ENCODE measurements at regions not wholly inside any gene's neighbourhood (a gene's known extent, or its start where the extent isn't known, plus 50 kb on each side); places are given as distances from the start of the nearest gene placed in this dataset.
"Not testable (repeated sequence)": the region's sequence is repeated elsewhere in the genome, so short reads cannot be mapped to it uniquely, and the experiment has no call there.

GRCh38 chr3:87949189-87949878 lies 109.5 kb downstream of the CGGBP1 start:
- no peak overlapping the region for H3K27ac ChIP-seq (ENCODE audit: insufficient read depth, low read depth, low read length)
- no peak for TF ChIP-seq JUN (IDR thresholded peaks at IDR 0.05; ENCODE audit: borderline replicate concordance, insufficient read depth, insufficient read length, low read depth)
- no peak for TF ChIP-seq GATA2 (IDR thresholded peaks at IDR 0.05; ENCODE audit: insufficient read depth, insufficient read length, low read depth, low read length)
- no peak for TF ChIP-seq FOS (IDR thresholded peaks at IDR 0.05; ENCODE audit: borderline replicate concordance, insufficient read depth, low read length)
- no peak for TF ChIP-seq POLR2A (IDR thresholded peaks at IDR 0.05; ENCODE audit: low read depth, low read length)
- TF ChIP-seq MAX (IDR thresholded peaks at IDR 0.05; ENCODE audit: insufficient read depth, insufficient read length), result no peak
- no peak for TF ChIP-seq MYC (IDR thresholded peaks at IDR 0.05; ENCODE audit: low read depth, low read length)
- no peak for TF ChIP-seq CTCF (IDR thresholded peaks at IDR 0.05; ENCODE audit: extremely low read depth in 1 of 2, insufficient read depth in 1 of 2, low read depth in 1 of 2, low read length in 2 of 2)
- no peak for TF ChIP-seq EZH2 (IDR thresholded peaks at IDR 0.05; ENCODE audit: borderline replicate concordance, low read depth, low read length, severe bottlenecking)
- TF ChIP-seq POLR2AphosphoS5 (IDR thresholded peaks at IDR 0.05; ENCODE audit: insufficient read depth, low read depth, low read length), result no peak
- no peak for DNase-seq (ENCODE audit: low read depth, low spot score)
- no peaks in the 10 kb centered on the region for H3K9me3 ChIP-seq (replicated peaks; ENCODE audit: control insufficient read depth, insufficient read depth, low read length)
- H4K20me1 ChIP-seq (replicated peaks; ENCODE audit: control insufficient read depth, extremely low read depth, insufficient read depth, low read length), result no peaks in the 10 kb centered on the region
- FAIRE-seq, result no peak
- no peak overlapping the region for H3K4me3 ChIP-seq (replicated peaks in 1 of 3; ENCODE audit: insufficient read depth in 1 of 3, low read depth in 1 of 3, low read length in 3 of 3)
- H3K4me2 ChIP-seq (ENCODE audit: insufficient read depth, low read length), result no peak overlapping the region
- ChIA-PET CTCF (interaction anchor here (0.6 to 1.2 kb wide), 2 partner anchors 21 to 164 kb away, joined by 3 read pairs; no protein-coding TSS in a partner anchor), POLR2A (no interaction called here)
- dilution Hi-C loops (cut with MboI; ENCODE audit: extremely low pct_ligation_motif_present, low sequenced_read_pairs) (no loop called here), intact Hi-C loops (cut with micrococcal nuclease) (no loop called here)
- H3K4me1 ChIP-seq (ENCODE audit: control insufficient read depth, extremely low read depth, insufficient read depth, low read length), result no peaks in the 10 kb centered on the region
- no peaks in the 10 kb centered on the region for H3K36me3 ChIP-seq (ENCODE audit: control insufficient read depth in 2 of 2, extremely low read depth in 1 of 2, insufficient read depth in 2 of 2, low read length in 2 of 2)
- H3K79me2 ChIP-seq (ENCODE audit: control insufficient read depth, insufficient read depth, low read length), result no peaks in the 10 kb centered on the region
- H3K27me3 ChIP-seq (ENCODE audit: control insufficient read depth in 2 of 2, insufficient read depth in 2 of 2, low read length in 2 of 2), result no peaks in the 10 kb centered on the region
- no peaks in the 10 kb centered on the region for H3K9me1 ChIP-seq (replicated peaks; ENCODE audit: control insufficient read depth, extremely low read depth, insufficient read depth, low read length)
- no peak overlapping the region for H2AFZ ChIP-seq (ENCODE audit: low read depth, low read length)
- no TSS peak for BruUV-seq (replicated peaks)
- H3K9ac ChIP-seq (replicated peaks; ENCODE audit: extremely low read depth, insufficient read depth, low read length), result no peak overlapping the region

DNA sequence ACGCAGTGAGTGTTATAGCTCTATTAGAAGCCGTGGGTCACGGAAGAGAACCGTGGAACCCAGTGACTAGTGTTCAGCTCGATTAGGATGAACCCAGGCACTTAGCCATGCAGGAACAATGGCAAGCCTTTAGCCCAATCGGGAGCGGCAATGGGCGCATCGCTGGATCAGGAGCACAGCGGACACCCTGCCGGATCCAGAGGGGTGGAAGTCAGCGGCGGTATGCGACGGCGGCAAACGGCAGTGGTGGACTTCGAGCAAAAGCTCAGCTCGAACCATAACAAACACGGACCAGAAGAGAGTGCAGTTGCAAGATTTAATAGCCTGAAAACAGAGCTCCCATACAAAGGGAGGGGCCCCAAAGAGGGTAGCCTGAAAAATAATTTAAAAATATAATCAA lies 112.8 kb downstream of the CGGBP1 start:
- H3K27me3 ChIP-seq (ENCODE audit: control insufficient read depth in 2 of 2, insufficient read depth in 2 of 2, low read length in 2 of 2); FAIRE-seq; H3K4me2 ChIP-seq (ENCODE audit: insufficient read depth, low read length); H3K4me3 ChIP-seq (replicated peaks in 1 of 3; ENCODE audit: insufficient read depth in 1 of 3, low read depth in 1 of 3, low read length in 3 of 3); CTCF ChIA-PET; H3K9me1 ChIP-seq (replicated peaks; ENCODE audit: control insufficient read depth, extremely low read depth, insufficient read depth, low read length); intact Hi-C loops (cut with micrococcal nuclease); H4K20me1 ChIP-seq (replicated peaks; ENCODE audit: control insufficient read depth, extremely low read depth, insufficient read depth, low read length); H2AFZ ChIP-seq (ENCODE audit: low read depth, low read length); H3K4me1 ChIP-seq (ENCODE audit: control insufficient read depth, extremely low read depth, insufficient read depth, low read length); H3K9me3 ChIP-seq (replicated peaks; ENCODE audit: control insufficient read depth, insufficient read depth, low read length); POLR2A ChIA-PET; H3K27ac ChIP-seq (ENCODE audit: insufficient read depth, low read depth, low read length); BruUV-seq (replicated peaks); H3K36me3 ChIP-seq (ENCODE audit: control insufficient read depth in 2 of 2, extremely low read depth in 1 of 2, insufficient read depth in 2 of 2, low read length in 2 of 2); dilution Hi-C loops (cut with MboI; ENCODE audit: extremely low pct_ligation_motif_present, low sequenced_read_pairs); H3K9ac ChIP-seq (replicated peaks; ENCODE audit: extremely low read depth, insufficient read depth, low read length); DNase-seq (ENCODE audit: low read depth, low spot score); H3K79me2 ChIP-seq (ENCODE audit: control insufficient read depth, insufficient read depth, low read length): not testable (repeated sequence)

GRCh38 chr3:87942256-87942655 lies 116.5 kb downstream of the CGGBP1 start:
- H4K20me1 ChIP-seq (replicated peaks; ENCODE audit: control insufficient read depth, extremely low read depth, insufficient read depth, low read length); H3K27ac ChIP-seq (ENCODE audit: insufficient read depth, low read depth, low read length); intact Hi-C loops (cut with micrococcal nuclease); H3K27me3 ChIP-seq (ENCODE audit: control insufficient read depth in 2 of 2, insufficient read depth in 2 of 2, low read length in 2 of 2); H3K4me2 ChIP-seq (ENCODE audit: insufficient read depth, low read length); POLR2A ChIA-PET; H3K9me3 ChIP-seq (replicated peaks; ENCODE audit: control insufficient read depth, insufficient read depth, low read length); BruUV-seq (replicated peaks); CTCF ChIA-PET; H3K9ac ChIP-seq (replicated peaks; ENCODE audit: extremely low read depth, insufficient read depth, low read length); H3K4me1 ChIP-seq (ENCODE audit: control insufficient read depth, extremely low read depth, insufficient read depth, low read length); H3K9me1 ChIP-seq (replicated peaks; ENCODE audit: control insufficient read depth, extremely low read depth, insufficient read depth, low read length); H2AFZ ChIP-seq (ENCODE audit: low read depth, low read length); H3K4me3 ChIP-seq (replicated peaks in 1 of 3; ENCODE audit: insufficient read depth in 1 of 3, low read depth in 1 of 3, low read length in 3 of 3); DNase-seq (ENCODE audit: low read depth, low spot score); dilution Hi-C loops (cut with MboI; ENCODE audit: extremely low pct_ligation_motif_present, low sequenced_read_pairs); H3K79me2 ChIP-seq (ENCODE audit: control insufficient read depth, insufficient read depth, low read length); H3K36me3 ChIP-seq (ENCODE audit: control insufficient read depth in 2 of 2, extremely low read depth in 1 of 2, insufficient read depth in 2 of 2, low read length in 2 of 2); FAIRE-seq: not testable (repeated sequence)
